AG08395 (cell line): ENCODE measurements at regions not wholly inside any gene's neighbourhood (a gene's known extent, or its start where the extent isn't known, plus 50 kb on each side); places are given as distances from the start of the nearest gene placed in this dataset.
A peak's percentile ranks its signal among the peaks of the same experiment; 100 is the strongest.
"Not testable (repeated sequence)": the region's sequence is repeated elsewhere in the genome, so short reads cannot be mapped to it uniquely, and the experiment has no call there.

ENCODE experiments used
- DNase-seq: peaks from one replicate; pipeline ENCODE4 v3.0.0; 2012; ENCODE audit warnings: mixed read lengths, low spot score

DNA sequence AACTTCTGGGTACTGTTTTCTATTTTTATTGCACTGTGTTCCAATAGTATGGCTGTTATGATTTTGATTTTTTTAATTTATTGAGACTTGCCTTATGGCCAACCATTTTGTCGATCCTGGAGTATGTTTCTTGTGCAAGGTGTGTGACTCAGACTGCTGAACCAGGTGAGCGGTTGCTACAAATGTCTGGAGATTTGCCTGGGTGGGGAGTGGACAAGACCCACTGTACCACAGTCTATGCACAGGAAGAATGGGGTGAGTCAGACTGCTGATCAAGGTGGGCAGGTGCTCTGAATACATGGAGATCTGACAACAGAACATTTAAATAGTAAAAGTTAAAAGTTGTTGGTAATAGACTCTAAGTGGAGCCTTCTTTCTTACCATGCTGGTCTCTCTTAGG is 609.2 kb downstream of the CSNK1G3 start:
- no peak for DNase-seq

DNA sequence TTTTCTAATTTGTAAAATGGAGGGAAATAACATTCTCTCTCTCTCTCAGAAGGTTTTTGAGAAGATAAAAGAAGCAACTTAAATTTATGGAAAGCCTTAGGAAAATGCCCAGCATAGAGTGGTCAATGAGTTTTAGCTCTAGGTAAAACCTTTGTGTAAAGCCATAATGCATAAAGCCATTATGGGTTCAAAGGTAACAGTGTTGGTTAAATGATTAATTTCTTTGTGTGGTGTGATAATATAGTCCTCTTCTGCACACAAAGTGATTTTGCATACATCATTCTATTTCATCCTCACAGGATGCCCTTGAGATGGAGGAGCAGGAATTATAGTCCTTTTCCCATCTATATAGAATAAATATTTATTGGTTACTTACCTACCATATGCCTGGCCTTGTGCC is 602.9 kb downstream of the CSNK1G3 start:
- no peak for DNase-seq

DNA sequence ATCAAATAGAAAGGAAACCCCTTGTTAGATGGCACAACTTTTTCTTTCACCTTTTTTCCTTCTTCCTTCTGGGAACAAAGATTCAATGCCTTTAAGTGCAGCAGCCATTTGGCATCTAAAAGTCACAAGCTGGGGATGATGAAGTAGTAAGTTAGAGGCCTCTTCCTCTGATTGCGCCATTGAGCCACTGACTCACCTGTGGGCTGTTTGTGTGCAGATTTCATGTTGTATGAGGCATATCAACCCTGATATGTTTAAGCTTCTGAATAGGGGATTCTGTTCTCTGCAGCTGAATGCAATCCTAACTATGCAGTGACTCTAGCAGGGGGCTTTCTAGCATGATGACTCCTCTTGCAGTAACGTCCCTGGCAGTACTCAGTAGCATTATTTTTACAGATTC is 599.9 kb downstream of the CSNK1G3 start:
- DNase-seq = no peak

DNA sequence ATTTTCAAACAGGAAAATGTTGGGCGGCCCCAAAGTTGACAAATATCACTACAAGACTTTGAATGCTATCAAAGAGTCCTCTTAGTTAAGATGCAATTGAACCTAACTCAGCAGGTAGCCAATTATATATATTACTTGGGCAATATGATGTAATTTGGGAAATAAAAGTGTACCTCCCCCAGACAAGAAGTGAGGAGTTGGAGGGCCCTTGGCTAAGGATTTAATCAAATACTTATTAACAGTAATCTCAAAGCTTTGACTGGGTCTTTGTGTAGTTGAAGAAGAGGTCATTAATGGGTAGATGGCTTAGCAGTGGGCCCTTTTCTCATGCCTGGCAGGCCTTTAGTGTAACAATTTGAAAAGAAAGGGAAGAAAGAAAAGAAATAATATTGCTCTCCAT is 599.0 kb downstream of the CSNK1G3 start:
- DNase-seq = no peak

DNA sequence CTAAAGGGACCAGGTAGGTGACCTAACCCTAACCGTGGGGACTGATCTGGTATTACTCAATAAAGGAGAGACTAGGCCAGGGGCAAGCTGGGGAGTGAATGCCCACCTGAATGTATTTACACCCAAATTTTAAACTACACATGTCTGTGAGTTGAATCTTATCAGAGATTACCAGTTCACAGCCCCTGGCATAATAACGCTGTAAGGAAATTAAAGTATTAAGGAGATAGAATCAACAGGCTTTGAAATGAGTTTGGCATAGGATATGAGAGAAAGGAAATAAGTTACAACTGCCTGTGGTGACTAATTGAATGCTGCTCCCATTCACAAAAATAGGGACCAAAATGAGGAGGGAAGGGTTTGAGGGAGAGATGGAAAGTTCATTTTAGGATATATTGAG is 593.3 kb downstream of the CSNK1G3 start:
- no peak for DNase-seq

DNA sequence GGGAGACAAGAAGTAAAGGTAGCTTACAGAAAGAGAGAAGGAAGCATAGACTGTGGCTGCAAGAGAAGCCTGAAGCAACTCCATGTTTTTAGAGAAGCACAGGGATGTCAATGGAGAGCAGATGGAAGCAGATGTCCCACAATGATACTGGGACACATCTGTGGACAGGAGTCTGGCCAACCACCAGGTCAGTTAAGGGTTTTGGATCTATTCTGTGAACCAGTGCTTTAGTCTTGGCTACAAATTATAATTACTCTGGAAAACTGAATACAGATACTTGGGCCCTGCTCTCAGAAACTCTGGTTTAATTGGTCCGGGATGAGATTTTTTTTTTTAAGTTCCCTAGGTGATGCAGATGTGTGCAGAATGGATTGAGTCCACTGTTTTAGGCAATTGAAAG is 592.8 kb downstream of the CSNK1G3 start:
- DNase-seq = no peak

DNA sequence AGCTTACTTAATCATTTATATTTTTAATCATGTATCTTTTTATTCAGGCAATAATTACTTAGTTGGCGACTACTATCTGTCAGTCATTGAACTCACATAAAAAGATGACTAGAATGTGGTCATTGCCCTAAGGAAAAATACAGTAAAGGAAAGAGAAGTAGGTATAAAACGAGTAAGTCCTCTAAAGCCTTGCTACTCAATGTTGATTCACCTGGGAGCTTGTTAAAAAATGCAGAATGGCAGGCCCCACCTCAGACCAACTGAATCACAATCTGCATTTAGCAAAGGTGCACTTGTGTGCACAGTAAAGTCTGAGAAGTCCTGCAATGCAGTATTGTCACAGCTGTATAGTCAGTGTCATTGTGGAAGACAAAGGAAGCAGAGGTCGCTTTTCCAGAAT is 592.4 kb downstream of the CSNK1G3 start:
- DNase-seq = no peak

DNA sequence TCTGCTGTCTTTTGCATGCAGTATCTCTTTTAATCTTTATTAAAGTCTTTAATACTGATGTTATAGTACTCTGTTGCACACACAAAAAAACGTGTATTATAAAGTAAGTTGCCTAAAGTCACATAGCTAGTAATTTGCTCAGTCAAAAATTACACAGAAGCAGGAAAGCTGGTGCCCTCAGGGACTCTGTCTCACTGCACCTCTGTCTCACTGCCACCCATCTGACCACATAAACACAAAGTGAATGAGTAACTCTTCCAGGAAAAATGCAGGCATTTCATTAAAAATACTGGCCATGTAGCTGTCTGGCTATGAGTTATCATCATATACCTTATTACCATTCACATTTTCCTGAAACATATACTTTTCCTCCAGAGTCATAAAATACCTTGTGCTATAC is 591.7 kb downstream of the CSNK1G3 start:
- peak; percentile 11 for DNase-seq

DNA sequence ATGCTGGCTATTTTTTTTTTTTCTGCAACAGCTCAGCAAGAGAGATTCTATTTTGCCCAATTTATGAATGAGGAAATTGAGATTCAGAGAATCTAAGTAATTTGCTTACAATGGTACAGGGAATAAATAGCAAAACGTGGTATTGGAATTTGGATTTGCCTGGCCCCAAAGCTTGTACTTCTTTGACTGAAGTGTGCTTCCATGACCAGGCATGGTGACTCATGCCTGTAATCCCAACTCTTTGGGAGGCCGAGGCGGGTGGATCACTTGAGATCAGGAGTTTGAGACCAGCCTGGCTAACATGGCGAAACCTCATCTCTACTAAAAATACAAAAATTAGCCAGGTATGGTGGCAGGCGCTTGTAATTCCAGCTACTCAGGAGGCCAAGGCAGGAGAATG is 591.1 kb downstream of the CSNK1G3 start:
- not testable (repeated sequence) for DNase-seq

DNA sequence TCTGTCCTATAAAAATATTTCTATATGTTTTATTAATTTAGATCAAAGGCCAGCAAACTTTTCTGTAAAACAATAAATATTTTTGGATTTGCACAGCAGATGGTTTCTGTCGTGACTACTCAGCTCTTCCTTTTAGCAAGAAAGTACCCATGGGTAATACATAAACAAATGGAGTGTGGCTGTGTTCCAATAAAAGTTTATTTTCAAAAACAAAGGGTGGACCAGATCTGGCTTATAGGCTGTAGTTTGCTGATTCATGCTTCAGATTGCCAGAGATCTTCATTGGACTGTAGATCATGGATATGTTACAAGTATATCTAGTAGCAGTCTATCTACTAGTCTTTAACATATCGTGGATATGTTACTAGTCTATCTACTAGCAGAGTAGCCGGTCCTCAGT is 590.5 kb downstream of the CSNK1G3 start:
- DNase-seq = no peak

DNA sequence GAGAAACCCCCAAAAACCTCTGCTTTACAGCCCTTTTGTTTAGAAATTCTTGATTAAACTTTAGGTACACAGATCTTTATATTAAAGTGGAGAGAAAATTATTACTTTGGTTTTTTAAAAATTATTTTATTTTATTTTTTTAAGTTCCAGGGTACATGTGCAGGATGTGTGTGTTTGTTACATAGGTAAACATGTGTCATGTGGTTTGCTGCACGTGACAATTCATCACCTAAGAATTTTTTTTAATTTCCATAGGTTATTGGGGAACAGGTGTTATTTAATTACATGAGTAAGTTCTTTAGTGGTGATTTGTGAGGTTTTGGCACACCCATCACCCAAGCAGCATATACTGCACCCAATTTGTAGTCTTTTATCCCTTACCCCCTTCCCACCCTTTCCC is 581.7 kb downstream of the CSNK1G3 start:
- DNase-seq = no peak

DNA sequence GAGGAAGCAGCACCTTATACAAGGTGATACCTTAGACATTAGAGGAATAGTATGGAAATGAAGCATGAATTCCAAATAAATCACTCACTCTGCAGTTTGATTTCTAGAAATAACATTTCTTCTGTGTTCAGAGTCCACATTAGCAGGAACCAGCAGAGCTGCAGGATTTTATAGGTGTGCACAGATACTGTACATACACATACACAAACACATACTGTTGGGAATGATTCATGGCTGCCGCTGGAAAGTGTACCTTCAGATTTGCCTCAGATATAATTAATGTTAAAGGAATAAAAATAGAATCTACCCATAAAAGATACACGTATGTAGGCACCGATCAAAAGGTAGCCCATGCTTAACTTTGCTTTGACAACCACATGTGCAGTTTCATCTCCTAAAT is 578.1 kb downstream of the CSNK1G3 start:
- no peak for DNase-seq

DNA sequence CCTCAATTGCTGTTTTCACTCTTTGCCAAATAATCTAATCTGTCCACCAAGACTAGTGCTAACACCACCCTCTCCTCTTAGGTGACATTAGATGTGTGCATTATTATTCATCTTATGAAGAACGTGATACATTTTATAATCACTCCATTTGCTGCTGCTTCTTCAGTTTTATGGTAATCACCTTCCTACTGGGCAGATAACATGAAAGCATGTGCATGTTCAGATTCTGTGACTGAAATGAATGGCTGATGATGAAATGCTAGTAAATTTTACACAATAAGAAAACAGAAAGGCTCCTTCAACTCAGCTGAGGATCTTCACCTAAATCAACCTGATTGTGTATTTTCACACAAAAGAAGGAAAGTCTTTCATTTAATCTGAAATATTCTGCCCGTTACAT is 577.6 kb downstream of the CSNK1G3 start:
- no peak for DNase-seq

DNA sequence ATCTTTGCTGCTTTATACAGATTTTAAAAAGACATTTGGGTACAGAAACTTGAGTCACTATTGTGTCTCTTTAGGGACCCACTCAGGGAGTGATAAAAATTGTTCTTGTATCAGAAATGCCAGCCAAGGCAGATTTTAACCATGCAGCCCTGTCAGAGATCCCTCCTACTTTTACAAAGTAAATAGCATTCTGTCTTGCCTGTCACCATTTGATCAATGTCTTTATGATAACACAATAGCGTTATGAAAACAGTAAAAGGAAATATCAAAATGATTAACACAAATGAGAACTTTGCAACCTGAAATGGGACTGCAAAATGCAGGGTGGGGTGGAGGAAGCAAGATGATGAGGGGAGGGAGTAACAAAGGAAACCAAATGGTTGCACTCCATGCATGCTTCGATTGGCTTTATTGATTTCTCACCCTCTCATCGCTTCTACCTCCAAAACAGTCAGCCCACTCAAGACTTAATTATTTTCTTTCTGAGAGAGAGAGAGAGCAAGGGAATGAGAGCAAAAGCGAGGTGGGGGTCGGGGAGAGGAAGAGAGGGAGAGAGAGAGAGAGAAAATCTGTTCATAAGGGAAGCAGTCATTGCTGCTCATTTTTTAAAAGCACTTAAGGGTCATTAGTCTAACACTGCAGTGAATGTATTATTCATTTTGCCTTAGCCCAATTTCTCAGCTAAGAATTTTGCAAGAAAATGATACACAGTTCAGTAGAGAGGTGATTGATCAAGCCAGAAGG is 576.5 kb downstream of the CSNK1G3 start:
- DNase-seq = no peak

DNA sequence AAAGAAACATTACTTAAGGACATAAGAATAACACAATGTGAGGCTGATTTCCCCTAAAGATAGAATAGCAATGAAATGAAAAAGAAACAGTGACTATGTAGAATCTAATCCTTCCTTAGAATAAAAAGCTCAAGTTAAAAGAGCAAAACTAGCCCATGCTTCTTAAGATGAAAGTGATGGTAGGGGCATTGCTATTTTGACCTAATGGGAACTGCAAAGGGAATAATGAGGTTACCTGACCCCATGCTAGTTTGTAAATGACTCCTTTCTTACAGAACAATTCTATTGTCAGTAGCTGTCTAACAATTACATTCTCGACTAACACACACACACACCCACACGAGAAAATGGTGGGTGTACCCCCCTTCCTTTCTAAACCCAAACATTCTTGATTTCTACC is 575.8 kb downstream of the CSNK1G3 start:
- DNase-seq = no peak

DNA sequence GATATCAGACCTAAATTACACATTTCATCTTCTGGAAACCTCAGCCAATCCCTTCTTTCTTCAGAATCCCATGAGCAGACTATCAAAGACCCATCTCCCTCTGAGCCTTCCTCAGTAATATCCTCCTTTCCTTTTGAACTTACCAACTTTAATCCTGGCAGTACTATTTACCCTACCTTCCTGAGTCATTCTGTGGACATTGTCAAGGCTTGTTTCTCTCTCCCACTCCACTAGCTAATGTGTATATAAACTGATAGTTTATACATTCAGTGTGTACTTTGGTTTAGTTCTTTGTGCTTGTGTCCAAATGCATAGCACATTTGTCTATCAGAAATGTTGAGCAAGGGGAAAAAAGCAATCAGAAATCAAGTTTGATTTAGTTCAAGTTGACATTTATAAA is 568.3 kb downstream of the CSNK1G3 start:
- DNase-seq = no peak

DNA sequence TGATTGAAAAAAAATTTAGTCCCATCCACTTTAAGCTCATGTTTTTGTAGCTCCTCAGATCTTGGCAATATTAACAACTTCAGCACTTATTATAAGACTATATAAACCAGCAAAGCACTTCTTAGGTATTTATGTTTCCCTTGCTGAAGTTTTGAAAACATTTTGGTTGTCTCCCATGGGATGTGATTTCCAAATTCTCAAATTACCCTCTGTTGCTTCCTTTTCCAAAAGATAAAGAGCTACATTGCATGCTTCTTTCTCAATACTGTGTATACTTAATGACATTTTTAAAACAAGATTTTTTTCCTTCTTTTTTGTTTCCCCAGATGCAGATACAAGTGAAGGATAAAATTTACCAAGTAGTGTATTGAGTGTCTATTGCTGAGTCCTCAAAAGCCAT is 567.1 kb downstream of the CSNK1G3 start:
- DNase-seq = no peak

DNA sequence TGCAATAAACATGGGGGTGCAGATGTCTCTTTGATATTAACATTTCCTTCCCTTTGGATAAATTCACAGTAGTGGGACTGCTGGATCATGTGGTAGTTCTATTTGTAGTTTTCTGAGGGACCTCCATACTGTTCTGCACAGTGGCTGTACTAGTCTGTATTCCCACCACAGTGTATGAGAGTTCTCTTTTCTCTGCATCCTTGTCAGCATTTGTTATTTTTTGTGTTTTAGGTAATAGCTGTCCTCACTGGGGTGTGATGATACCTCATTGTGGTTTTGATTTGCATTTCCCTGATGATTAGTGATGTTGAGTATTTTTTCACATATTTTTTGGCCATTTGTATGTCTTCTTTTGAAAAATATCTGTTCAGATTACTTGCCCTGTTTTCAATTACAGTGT is 562.5 kb downstream of the CSNK1G3 start:
- DNase-seq = no peak

DNA sequence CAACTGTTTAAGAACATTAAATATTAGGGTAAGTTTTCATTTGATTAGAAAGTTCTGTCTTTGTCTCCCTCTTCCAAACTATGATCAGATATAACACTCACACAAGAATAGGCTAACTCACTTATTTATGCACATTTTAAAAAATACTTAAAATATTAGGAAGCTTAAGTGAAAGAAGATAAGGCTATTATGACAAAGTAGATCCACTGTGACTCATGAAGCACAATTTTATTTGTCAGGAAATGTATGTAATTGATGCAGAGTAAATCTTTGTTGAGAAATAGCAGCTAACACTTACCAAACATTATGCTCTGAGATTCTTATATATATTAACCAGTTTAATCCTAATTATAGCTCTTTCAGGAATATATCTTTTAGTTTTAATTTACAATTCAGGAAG is 560.6 kb downstream of the CSNK1G3 start:
- no peak for DNase-seq

DNA sequence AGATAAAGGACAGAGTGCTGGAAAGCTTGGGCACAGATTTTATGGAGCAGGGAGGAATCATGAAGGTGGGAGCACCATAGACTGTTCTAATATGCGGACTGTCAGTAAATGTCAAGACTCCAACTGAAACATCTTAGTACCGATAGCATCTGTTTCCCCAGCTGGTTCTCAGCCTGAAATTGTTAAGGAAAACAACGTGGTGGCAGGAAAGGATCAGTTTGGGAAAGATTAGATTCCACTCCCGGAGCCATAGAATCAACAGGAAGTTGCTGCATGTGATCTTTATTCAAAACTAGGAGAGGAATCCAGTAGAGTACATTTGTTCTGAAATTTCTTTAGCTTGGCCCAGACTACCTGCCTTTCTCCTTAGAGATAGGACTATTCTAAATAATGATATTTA is 559.1 kb downstream of the CSNK1G3 start:
- no peak for DNase-seq

DNA sequence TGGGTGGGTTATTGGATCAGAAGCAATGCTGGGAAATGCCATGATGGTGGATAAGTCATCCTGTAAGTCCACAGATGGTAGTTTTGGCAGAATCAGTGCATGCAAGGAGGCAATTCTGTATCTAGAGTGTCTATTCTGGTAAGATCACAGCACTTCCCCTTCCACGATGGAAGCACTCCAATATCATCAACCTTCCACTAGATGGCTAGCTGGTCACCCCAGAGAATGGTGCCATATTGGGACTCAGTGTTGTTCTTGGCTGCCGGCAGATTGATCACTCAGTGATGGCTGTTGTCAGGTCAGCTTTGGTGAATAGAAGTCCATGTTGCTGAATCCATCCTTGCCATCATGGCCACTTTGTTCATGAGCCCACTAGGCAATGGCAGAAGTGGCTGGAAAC is 553.5 kb downstream of the CSNK1G3 start:
- DNase-seq = no peak

DNA sequence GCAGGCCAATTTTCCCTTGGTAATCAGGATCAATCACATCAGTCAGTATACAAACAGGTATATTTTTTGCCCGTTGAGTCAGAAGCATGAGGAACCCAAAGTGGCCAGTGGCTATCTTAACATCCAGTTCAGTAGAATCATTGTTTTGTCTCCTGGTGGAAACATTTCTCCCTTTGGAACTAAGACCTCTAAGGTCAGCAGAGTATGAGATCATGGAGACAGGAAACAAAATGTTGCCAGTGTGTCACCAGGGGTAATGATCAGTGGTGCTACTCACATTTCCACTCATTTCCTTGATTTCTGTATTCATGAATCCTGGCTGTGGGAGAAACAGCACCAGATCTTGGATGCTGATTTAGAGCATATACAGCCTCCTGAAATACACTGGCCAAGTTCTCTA is 553.0 kb downstream of the CSNK1G3 start:
- DNase-seq = no peak

DNA sequence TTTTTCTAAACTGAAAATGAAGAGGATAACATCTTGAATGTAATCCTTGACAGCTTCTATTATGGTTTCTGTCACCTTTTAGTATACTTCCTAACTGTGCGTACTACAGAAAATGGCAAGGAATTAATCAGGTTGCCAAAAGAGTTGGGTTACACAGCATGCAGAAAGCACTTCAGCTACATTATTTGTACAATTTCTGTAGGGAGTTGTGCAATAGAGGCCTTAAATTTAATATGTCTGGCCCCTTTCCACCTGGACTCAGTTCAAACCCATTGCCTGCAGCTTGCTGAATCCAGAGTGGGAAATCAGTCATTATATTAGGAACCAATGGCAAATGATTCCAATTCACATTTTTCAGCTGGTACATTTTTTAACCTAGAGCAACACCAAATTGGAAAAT is 549.7 kb downstream of the CSNK1G3 start:
- peak; percentile 12 for DNase-seq

DNA sequence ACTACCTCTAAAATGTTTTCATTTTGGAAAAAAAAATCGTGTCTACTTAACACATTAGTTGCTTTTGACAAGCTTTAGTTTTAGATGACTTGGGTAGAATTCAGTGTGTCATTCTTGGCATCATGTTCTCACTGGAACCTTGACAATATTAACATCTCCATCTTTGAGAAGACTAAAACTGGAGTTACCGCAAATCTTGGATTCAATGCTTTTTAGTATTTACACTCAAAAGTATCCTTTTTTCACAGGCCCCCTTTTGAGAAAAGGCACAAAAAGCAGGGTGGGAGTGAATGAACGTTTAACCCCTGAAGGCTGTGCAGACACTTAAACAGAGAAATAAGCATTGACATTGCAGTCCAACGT is 549.1 kb downstream of the CSNK1G3 start:
- DNase-seq = no peak
